ENCODE measurements at regions not wholly inside any gene's neighbourhood (a gene's known extent, or its start where the extent isn't known, plus 50 kb on each side); places are given as distances from the start of the nearest gene placed in this dataset.

- TF ChIP-seq CTCF (IDR thresholded peaks at IDR 0.05) (no peak), POLR2A (IDR thresholded peaks at IDR 0.05) (no peak), POLR2AphosphoS5 (IDR thresholded peaks at IDR 0.05) (no peak)
Measured at GRCh38 chr22:26937213-26937612, 279.8 kb downstream of the MIAT start.

Measured in prostate gland (tissue), 2 donors.